RWPE1 (cell line): ENCODE measurements at regions not wholly inside any gene's neighbourhood (a gene's known extent, or its start where the extent isn't known, plus 50 kb on each side); places are given as distances from the start of the nearest gene placed in this dataset.

Experiments used
- CTCF ChIA-PET: fragments of 350-600 bp; sonication (Branson Sonifier 250); formaldehyde crosslinking; extraction: SDS; loops from one replicate; lab custom pipeline; 2021; lab: Yijun Ruan, JAX
- POLR2A ChIA-PET: fragments of 400-600 bp; formaldehyde crosslinking; extraction: SDS; loops from one replicate; lab custom pipeline; 2020; ENCODE audit warnings: antibody characterized with exemption; ENCODE audit not compliant: low non-redundant PET; lab: Yijun Ruan, JAX
- DNase-seq: peaks from one replicate; pipeline ENCODE4 v3.0.0; 2012; ENCODE audit warnings: low spot score
- H3K27ac ChIP-seq: fragments of 450-650 bp; 2 replicates; pipeline ENCODE4 v1.5.1; 2017
- CTCF ChIP-seq: fragments of 450-650 bp; conservative IDR thresholded peaks from 2 replicates; pipeline ENCODE4 v1.5.1; 2017; ENCODE audit warnings: low read depth, mild to moderate bottlenecking

GRCh38 chr7:138349841-138350700, 110.0 kb upstream of the TRIM24 start:
- no peak for TF ChIP-seq CTCF
- CTCF ChIA-PET: no interaction called here
- POLR2A ChIA-PET: no interaction called here
- no peak overlapping the region for H3K27ac ChIP-seq
- DNase-seq: no peak

GRCh38 chr7:138350701-138351357, 109.2 kb upstream of the TRIM24 start:
- no peak for TF ChIP-seq CTCF
- ChIA-PET CTCF (no interaction called here), POLR2A (no interaction called here)
- DNase-seq: no peak
- no peak overlapping the region for H3K27ac ChIP-seq

DNA sequence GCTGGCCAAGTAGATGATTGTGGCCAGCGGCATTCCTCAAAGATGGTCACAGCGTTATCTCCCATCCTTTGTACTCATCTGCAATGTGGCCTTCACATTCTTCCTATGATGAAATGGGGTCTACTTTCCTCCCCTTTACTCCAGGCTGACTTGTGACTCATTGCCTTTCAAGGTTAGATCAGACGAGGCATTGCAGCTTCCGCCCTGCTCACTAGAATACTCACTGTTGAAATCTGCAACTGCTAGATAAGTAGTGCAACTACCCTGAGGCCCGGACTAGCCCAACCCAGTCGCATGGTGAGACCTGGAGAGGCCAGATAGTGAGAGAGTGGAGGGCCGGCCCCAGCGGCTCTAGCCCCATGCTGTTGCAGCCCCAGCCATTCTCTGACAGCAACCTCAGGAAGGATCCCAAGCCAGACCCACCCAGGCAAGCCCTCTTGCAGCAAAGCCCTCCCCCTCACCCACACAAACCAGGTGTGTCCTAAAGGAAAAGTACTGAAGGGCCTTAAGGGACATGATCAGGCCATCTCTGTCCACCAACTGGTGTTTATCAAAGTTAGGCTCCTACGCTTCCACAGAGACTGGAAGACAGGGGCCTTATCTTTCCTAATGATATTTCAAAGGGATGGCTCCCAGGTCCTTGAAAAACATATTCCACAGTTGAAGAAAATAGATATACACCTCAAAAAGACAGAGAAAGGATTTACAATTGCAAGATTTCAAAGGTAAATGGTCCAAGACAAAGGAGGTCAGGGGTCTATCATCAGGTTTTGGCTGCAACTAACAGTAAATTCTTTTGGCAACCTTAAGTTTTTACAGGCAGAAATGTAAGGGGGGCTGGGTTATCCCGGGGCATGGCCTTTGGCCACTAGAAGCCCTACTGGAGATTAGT, 107.2 kb upstream of the TRIM24 start:
- DNase-seq: no peak
- H3K27ac ChIP-seq: no peak overlapping the region
- CTCF ChIA-PET: no interaction called here
- TF ChIP-seq CTCF: no peak
- POLR2A ChIA-PET: no interaction called here

- no peak for TF ChIP-seq CTCF
- no peak overlapping the region for H3K27ac ChIP-seq
- ChIA-PET POLR2A (no interaction called here), CTCF (no interaction called here)
- no peak for DNase-seq
These were observed 106.0 kb upstream of the TRIM24 start for GRCh38 chr7:138354066-138354465.

DNA sequence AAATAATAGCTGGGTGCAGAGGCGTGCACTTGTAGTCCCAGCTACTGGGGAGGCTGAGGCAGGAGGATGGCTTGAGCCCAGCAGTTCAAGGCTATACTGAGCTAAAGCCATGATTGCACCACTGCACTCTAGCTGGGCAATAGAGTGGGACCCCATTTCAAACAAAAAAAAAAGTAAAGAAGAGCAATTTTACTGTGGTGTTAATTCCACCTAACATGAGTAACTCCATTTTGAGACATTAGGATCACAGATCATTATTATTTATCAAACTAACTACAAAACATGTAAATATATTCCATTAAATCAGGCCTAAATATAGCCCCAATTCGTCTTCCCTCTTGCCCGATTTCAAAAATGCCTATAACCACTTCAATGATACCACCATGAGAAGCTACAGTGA, 104.8 kb upstream of the TRIM24 start:
- DNase-seq: no peak
- CTCF ChIA-PET: no interaction called here
- no peak for TF ChIP-seq CTCF
- POLR2A ChIA-PET: no interaction called here
- H3K27ac ChIP-seq: no peak overlapping the region

DNA sequence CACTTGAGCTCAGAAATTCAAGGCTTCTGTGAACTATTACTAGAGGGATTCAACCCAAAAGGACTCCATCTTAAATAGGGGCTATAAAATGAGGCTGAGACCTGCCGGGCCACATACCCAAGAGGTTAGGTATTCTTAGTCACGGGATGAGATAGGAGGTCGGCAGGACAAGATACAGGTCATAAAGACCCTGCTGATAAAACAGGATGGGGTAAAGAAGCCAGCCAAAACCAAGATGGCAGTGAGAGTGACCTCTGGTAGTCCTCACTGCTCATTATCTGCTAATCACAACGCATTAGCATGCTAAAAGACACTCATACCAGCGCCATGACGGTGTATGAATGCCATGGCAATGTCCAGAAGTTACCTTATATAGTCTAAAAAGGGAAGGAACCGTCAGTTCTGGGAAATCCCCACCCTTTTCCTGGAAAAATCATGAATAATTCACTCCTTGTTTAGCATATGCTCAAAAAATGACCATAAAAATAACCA, 101.2 kb upstream of the TRIM24 start:
- DNase-seq: no peak
- no peak for TF ChIP-seq CTCF
- ChIA-PET POLR2A (no interaction called here), CTCF (no interaction called here)
- H3K27ac ChIP-seq: no peak overlapping the region
